Sigmoid colon (tissue), 4 donors: ENCODE measurements at regions not wholly inside any gene's neighbourhood (a gene's known extent, or its start where the extent isn't known, plus 50 kb on each side); places are given as distances from the start of the nearest gene placed in this dataset.

Source experiments
- EP300 ChIP-seq, 4 donors: sonication (generic); formaldehyde crosslinking; IDR thresholded peaks; one replicate each; pipeline ENCODE4 v1.6.1; 2017; ENCODE audit warnings: antibody characterized with exemption in 4 of 4
- POLR2A ChIP-seq, 2 donors: fragments of 450-650 bp; IDR thresholded peaks; one replicate each; pipeline ENCODE4 v1.6.1; 2016; ENCODE audit warnings: antibody characterized with exemption in 2 of 2, mild to moderate bottlenecking in 2 of 2, moderate library complexity in 2 of 2
- TF ChIP-seq, protein P1 (sequence below), 4 experiments: fragments of 450-650 bp in 3 of 4; fragments of 200-600 bp in 1 of 4; IDR thresholded peaks; one replicate each; pipeline ENCODE4 v1.5.1; 2016 to 2019; ENCODE audit warnings: antibody characterized with exemption in 4 of 4, mild to moderate bottlenecking in 3 of 4, moderate library complexity in 2 of 4

DNA sequence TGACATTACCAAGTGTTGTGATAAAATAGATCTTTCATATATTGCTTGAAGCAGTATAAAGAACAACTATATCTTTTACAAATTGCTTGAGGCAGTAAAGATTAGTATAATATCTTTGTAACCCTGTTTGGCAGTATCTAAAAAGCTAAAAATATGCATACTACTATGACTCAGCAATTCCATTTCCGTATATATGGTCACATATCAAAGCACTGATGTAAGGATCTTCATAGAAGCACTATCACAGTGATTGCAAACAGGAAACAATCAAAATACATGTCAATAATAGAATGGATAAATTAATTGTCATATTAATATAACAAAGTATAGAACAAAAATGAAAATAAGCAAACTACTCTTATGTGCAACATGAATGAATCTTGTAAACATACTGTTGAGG is 158.4 kb upstream of the IGF1 start:
- TF ChIP-seq, protein P1, sequence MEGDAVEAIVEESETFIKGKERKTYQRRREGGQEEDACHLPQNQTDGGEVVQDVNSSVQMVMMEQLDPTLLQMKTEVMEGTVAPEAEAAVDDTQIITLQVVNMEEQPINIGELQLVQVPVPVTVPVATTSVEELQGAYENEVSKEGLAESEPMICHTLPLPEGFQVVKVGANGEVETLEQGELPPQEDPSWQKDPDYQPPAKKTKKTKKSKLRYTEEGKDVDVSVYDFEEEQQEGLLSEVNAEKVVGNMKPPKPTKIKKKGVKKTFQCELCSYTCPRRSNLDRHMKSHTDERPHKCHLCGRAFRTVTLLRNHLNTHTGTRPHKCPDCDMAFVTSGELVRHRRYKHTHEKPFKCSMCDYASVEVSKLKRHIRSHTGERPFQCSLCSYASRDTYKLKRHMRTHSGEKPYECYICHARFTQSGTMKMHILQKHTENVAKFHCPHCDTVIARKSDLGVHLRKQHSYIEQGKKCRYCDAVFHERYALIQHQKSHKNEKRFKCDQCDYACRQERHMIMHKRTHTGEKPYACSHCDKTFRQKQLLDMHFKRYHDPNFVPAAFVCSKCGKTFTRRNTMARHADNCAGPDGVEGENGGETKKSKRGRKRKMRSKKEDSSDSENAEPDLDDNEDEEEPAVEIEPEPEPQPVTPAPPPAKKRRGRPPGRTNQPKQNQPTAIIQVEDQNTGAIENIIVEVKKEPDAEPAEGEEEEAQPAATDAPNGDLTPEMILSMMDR (IDR thresholded peaks at IDR 0.05): no peak
- no peak for TF ChIP-seq POLR2A (IDR thresholded peaks at IDR 0.05)
- no peak for TF ChIP-seq EP300 (IDR thresholded peaks at IDR 0.05)
